Ishikawa (cell line): ENCODE measurements at regions not wholly inside any gene's neighbourhood (a gene's known extent, or its start where the extent isn't known, plus 50 kb on each side); places are given as distances from the start of the nearest gene placed in this dataset.

ENCODE experiments used
- CEBPB ChIP-seq: IDR thresholded peaks from 2 replicates; pipeline ENCODE4 v1.6.1; 2012
- CREB1 ChIP-seq: IDR thresholded peaks from 2 replicates; pipeline ENCODE4 v1.6.1; 2012; ENCODE audit warnings: low read depth
- EP300 ChIP-seq: IDR thresholded peaks from 2 replicates; pipeline ENCODE4 v1.6.1; 2012; ENCODE audit warnings: borderline replicate concordance
- MAX ChIP-seq: IDR thresholded peaks from 2 replicates; pipeline ENCODE4 v1.6.1; 2012
- NFIC ChIP-seq: IDR thresholded peaks from 2 replicates; pipeline ENCODE4 v1.6.1; 2012
- RAD21 ChIP-seq: IDR thresholded peaks from 2 replicates; pipeline ENCODE4 v1.6.1; 2012; ENCODE audit warnings: low read depth
- TAF1 ChIP-seq: IDR thresholded peaks from 2 replicates; pipeline ENCODE4 v1.6.1; 2012; ENCODE audit warnings: low read depth, mild to moderate bottlenecking
- TCF12 ChIP-seq: IDR thresholded peaks from 2 replicates; pipeline ENCODE4 v1.6.1; 2012; ENCODE audit warnings: low read depth
- YY1 ChIP-seq: IDR thresholded peaks from 2 replicates; pipeline ENCODE4 v1.6.1; 2012; ENCODE audit warnings: low read depth

- TF ChIP-seq RAD21 (no peak), TCF12 (no peak), EP300 (no peak), YY1 (no peak), CREB1 (no peak), MAX (no peak), NFIC (no peak), CEBPB (no peak), TAF1 (no peak)
Measured at GRCh38 chrX:116827063-116827462, 364.3 kb upstream of the CT83 start.
